ENCODE measurements at regions not wholly inside any gene's neighbourhood (a gene's known extent, or its start where the extent isn't known, plus 50 kb on each side); places are given as distances from the start of the nearest gene placed in this dataset.

DNA sequence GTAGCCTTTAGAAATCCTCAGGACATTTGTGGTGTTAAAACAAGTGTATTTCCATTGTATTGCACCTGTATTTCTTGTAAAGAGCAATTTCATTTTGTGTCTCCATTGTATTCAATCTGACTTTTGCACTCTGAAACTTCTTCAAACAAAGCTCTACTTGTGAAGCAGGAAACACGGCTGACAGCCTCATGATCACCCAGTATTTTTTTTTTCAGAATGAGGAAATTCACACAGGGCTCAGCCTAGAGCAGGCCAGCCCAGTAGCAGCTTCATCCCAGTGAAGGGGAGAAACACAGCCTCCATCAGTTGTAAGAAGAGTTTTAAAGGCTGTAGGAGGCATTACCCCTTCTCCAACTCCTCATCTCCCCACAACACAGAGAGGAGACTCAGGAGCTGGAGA lies 175.9 kb upstream of the KLHL29 start:
- H3K4me3 Mint-ChIP-seq, result no peak overlapping the region
- no peak for DNase-seq (ENCODE audit: extremely low spot score, unreplicated experiment)
- H3K27ac Mint-ChIP-seq, result peak overlapping the region; percentile 7
- H3K4me1 Mint-ChIP-seq (ENCODE audit: unreplicated experiment), result peaks cover 16% of the 10 kb centered on the region
- peaks cover 4% of the 10 kb centered on the region for H3K36me3 Mint-ChIP-seq
- H3K9me3 Mint-ChIP-seq, result no peaks in the 10 kb centered on the region
- H3K27me3 Mint-ChIP-seq, result peaks cover 3% of the 10 kb centered on the region
- TF ChIP-seq, protein P1, sequence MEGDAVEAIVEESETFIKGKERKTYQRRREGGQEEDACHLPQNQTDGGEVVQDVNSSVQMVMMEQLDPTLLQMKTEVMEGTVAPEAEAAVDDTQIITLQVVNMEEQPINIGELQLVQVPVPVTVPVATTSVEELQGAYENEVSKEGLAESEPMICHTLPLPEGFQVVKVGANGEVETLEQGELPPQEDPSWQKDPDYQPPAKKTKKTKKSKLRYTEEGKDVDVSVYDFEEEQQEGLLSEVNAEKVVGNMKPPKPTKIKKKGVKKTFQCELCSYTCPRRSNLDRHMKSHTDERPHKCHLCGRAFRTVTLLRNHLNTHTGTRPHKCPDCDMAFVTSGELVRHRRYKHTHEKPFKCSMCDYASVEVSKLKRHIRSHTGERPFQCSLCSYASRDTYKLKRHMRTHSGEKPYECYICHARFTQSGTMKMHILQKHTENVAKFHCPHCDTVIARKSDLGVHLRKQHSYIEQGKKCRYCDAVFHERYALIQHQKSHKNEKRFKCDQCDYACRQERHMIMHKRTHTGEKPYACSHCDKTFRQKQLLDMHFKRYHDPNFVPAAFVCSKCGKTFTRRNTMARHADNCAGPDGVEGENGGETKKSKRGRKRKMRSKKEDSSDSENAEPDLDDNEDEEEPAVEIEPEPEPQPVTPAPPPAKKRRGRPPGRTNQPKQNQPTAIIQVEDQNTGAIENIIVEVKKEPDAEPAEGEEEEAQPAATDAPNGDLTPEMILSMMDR (conservative IDR thresholded peaks at IDR 0.05), result no peak

DNA sequence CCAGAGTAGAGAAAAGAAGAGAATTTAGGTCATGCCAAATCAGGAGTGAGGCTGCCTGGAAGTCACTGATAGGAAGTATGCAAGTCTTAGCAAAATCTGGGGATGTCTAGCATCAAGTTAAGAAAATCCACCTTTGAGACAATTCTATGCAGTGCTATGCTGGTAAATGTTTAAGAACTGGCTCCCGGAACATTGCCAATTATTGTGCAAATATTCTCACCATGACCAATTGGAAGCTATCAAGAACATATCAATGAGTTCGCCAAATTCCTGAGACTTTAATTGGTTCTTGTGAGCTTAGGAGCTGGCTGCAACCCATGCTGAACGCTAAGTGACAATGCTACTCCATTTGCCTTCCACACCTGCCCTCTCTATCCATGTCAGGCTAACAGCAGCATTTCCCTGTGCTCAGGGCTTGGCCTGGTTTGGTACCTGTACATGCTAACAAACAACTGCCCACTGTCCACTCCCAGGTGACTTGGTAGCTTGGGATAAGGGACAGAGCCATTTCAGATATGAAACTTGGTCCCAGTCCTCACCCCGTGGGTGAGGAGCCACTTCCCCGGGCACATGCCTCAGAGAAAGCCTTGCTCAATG lies 172.9 kb upstream of the KLHL29 start:
- peaks cover 16% of the 10 kb centered on the region for H3K4me1 Mint-ChIP-seq (ENCODE audit: unreplicated experiment)
- H3K27me3 Mint-ChIP-seq, result peaks cover 3% of the 10 kb centered on the region
- no peak overlapping the region for H3K4me3 Mint-ChIP-seq
- peak overlapping the region; percentile 29 for H3K27ac Mint-ChIP-seq
- no peak for DNase-seq (ENCODE audit: extremely low spot score, unreplicated experiment)
- TF ChIP-seq, protein P1 (conservative IDR thresholded peaks at IDR 0.05), result no peak
- peaks cover 9% of the 10 kb centered on the region for H3K9me3 Mint-ChIP-seq
- peaks cover 4% of the 10 kb centered on the region for H3K36me3 Mint-ChIP-seq

DNA sequence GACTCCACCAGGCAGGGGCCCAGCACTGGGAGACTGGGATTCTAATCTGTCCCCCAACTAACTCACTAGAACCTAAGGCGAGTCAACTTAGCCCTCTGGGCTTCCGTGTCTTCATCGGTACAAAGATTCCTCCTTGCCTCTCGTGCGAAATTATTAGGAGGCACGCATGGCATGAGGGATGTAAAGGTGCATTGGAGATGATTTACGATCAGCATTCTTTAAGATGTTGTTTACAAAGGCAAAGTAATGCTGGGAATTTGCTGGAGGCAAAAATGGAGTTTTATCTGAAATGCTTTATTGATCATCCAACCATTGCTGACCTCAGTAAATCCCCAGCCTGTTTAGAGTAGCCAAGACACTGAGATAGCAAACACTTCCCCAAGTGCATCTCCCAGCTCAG lies 171.8 kb upstream of the KLHL29 start:
- TF ChIP-seq, protein P1 (conservative IDR thresholded peaks at IDR 0.05), result no peak
- Mint-ChIP-seq H3K27ac (peak overlapping the region; percentile 61), H3K9me3 (peaks cover 11% of the 10 kb centered on the region)

DNA sequence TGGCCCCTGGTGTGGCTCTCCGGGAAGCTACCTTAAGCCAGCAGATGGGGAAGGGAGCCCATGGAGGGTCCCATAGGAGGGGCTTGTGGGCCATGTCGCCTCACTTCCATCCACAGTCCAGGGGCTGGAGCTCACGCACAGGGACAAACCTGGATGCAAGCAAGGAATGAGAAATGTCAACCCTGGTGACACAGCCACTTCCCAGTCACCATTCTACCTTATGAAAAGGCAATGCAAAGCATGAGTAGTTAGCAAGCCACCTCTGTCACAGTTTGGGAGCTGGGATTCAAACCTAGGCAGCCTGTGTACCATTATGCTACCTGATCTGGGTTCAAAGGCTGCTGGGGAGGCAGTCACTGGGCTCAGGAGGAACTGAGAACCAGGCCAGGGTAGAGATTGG lies 170.0 kb upstream of the KLHL29 start:
- Mint-ChIP-seq H3K36me3 (no peaks in the 10 kb centered on the region), H3K27me3 (no peaks in the 10 kb centered on the region), H3K4me1 (ENCODE audit: unreplicated experiment) (peaks cover 16% of the 10 kb centered on the region), H3K27ac (no peak overlapping the region), H3K4me3 (no peak overlapping the region), H3K9me3 (peaks cover 12% of the 10 kb centered on the region)
- DNase-seq (ENCODE audit: extremely low spot score, unreplicated experiment), result no peak
- TF ChIP-seq, protein P1 (conservative IDR thresholded peaks at IDR 0.05), result no peak

More for the DNA sequence above, 171.8 kb upstream of the KLHL29 start:
- Mint-ChIP-seq H3K4me3 (no peak overlapping the region), H3K4me1 (ENCODE audit: unreplicated experiment) (peaks cover 16% of the 10 kb centered on the region), H3K27me3 (no peaks in the 10 kb centered on the region), H3K36me3 (no peaks in the 10 kb centered on the region)
- DNase-seq (ENCODE audit: extremely low spot score, unreplicated experiment), result no peak

DNA sequence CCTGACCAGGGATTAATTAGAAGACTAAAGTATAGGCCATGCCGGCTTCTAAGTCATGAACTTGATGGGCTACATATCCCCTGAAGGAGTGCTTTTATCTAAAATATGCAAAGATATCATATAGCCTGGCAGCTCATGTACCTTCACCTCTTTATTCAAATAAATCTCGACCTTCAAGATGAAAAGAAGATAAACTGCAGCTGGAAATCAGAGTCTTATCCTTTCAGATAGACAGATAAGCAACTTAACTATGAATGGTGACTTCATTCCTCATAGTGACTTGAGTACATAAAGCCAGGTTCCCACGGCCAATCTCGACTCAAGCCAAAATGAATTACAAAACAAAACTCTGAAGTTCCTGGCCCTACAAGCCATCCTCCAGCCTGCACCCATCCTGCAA lies 165.3 kb upstream of the KLHL29 start:
- peaks cover 16% of the 10 kb centered on the region for H3K9me3 Mint-ChIP-seq
- no peaks in the 10 kb centered on the region for H3K27me3 Mint-ChIP-seq
- peaks cover 16% of the 10 kb centered on the region for H3K4me1 Mint-ChIP-seq (ENCODE audit: unreplicated experiment)

More for the DNA sequence above, 165.3 kb upstream of the KLHL29 start:
- no peak for DNase-seq (ENCODE audit: extremely low spot score, unreplicated experiment)
- peak overlapping the region; percentile 39 for H3K27ac Mint-ChIP-seq
- H3K4me3 Mint-ChIP-seq, result no peak overlapping the region
- no peaks in the 10 kb centered on the region for H3K36me3 Mint-ChIP-seq
- TF ChIP-seq, protein P1 (conservative IDR thresholded peaks at IDR 0.05), result no peak
